SIG-M5 treated with dmso at 0.1 percent for 504 hours (cell line): ENCODE measurements at regions not wholly inside any gene's neighbourhood (a gene's known extent, or its start where the extent isn't known, plus 50 kb on each side); places are given as distances from the start of the nearest gene placed in this dataset.
"Not testable (repeated sequence)": the region's sequence is repeated elsewhere in the genome, so short reads cannot be mapped to it uniquely, and the experiment has no call there.

Experiments
- DNase-seq: peaks from one replicate; lab custom pipeline; 2025; ENCODE audit not compliant: unreplicated experiment; lab: John Stamatoyannopoulos, UW

DNA sequence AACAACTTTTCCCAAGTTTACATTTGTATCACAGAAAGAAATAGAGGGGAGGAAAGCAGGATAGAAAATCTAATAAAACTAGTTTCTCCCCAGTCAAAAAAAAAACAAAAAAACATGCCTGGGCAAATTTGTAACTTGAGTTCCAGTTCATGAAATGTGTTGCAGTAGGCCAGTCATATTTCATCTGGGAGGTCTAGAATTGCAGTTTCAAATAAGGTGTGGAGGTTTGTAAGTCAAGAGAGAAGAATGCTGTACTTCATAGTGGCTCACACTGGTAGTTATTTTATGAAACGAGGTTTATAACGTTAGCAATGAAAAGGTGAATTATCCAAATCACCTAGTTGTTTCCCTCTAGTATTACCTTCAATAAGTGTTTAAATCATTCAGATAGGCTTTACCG is 1313.9 kb upstream of the SLC39A10 start:
- no peak for DNase-seq

DNA sequence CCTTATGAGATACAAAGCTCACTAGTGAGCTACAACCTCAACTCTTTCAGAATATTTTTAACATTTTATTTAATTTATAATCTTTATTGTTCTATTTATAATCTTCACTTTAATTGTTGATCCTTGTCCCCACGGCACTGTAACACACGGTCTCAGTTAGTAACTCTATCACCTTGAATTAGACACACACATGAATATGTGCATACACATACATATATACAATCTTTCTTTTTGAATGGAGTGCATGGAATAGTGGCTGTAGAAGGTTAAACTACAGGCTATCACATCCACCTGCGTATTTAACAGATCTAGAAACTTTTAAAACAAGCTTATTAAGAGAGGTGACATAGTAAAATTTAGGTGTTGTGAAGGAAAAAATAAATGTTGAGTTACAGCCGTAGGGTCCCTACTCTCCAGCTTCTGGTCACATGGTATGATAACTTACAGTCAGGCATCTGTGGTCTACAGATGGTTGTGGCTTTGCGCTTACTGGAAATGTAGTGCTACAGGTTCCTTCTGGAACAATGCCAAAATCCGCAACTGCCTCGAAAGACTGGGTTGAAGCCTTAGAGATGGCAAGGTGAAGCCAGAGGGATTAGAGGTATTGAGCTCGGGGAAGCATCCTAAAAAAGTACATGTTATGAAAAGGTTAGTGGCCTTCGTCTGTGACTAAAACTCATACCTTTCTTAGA is 1324.1 kb upstream of the SLC39A10 start:
- DNase-seq: no peak

DNA sequence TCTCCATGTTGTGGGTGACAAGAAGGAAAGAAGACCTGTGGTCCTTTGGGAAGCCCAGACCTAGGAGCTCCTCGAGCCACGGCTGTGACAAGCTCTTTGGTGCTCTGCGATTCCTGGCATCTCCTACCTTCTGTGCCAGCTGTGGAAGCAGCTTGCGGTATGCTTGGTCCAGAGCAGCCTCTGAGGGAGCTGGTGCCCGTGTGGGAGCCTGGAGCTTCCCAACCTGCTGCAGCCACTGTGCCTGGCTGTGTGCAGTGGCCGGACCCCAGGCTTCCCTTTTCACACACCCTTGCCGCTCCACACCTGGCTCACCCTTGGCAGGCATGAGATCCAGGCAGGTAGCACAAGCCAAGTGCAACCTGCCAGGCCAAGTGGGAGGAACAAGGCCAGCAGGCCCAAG is 1328.6 kb upstream of the SLC39A10 start:
- no peak for DNase-seq

DNA sequence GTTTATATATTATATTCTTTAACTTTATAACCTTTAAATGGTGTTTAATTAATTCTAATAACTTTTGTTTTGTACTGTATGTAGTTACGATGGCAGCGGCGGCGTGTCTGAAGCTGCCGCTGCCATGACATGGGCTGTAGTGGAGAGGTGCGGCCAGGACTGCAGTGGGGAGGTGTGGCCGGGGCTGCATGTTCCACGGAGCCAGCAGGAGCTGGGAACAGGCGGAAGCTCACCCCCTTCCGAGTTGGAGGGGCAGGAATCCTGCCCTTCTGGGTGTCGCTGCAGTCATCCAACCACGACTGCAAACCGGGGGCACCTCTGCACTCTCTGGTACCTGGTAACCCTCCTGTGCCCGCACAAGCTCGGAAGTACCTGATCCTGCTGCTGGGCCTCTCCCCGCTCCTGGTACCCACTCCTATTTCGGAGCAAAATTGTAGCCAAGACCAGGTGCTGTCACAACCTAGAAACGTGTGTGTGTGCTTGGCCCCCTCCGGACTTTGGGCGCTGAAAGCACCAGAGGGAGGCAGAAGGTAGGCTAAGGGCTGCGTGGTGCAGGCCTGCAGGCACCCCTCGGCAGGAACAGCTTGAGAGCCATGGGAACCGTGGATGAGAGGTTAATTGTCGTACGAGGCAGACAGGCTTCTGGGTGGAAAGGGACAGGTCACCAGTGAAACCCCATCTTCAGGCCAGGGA is 1329.7 kb upstream of the SLC39A10 start:
- no peak for DNase-seq

DNA sequence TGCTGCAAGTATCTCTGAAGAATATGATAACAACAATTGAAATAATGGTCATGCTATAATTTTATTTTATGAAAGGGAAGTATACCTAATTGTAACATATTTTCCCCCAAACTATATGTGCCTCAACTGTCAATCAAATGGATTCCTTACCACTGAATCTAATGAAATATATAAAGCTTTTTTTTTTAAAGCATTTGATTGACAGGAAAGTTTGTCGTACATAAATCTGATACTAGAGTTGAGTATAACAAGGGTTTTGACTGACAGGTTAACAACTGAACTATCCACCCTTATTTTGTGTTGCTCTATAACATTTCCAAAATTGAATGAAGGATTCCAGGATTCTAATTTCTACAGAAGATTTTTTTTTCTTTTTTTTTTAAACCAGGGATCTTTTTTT is 1333.3 kb upstream of the SLC39A10 start:
- no peak for DNase-seq

DNA sequence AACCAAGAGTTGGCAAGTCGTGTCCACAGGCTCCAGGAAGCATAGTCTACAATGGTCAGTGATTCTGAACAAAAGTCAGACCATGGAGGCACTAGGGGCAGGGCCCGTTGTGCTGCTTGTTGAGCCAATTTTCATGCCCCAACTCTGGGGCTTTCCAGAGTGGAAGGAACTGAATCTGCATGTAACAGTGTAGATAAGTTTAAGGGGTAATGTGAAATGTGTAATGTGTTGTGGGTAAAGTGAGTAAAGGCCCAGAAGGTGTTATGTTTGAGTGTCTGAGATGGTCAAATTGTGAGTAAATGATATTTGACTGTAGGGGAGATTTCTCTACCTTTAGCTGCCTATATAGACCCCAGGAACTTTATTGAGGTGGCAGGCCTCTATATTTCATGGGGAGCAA is 1336.5 kb upstream of the SLC39A10 start:
- DNase-seq: no peak

DNA sequence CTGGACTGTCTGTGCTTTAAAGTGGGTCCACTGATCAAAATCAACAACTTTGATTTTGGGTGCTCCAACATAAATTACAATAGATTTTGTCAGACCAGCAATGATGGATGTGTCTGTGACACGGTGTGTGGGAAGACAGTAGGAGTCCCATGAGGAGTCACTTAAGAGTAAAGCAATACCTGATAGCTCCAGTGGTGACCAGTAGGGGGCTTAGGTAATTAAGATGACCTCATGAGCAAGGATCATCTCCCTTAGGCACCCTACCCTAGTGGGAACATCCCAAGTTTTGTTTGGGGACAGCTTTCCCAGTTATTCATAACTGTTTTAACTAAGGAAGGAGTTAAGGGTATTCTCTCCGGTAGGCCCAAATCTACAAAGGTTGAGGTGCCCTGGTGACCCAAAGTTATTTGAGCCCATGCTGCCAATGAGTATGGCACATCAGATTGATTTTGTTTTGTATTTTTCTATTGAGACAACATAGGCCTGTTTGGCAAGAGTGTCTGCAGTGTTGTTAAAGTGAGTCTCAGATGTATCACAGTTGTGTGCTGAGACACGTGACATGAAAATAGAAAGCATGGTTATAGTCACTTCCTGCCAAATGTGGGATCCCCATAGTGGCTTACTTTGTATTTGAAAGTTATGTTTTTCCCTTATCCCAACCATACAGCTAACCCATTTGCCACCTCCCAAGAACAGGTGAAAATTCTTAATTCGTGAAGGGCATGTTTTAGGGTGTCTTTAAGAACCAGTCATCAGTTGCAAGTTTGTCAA is 1337.6 kb upstream of the SLC39A10 start:
- no peak for DNase-seq

DNA sequence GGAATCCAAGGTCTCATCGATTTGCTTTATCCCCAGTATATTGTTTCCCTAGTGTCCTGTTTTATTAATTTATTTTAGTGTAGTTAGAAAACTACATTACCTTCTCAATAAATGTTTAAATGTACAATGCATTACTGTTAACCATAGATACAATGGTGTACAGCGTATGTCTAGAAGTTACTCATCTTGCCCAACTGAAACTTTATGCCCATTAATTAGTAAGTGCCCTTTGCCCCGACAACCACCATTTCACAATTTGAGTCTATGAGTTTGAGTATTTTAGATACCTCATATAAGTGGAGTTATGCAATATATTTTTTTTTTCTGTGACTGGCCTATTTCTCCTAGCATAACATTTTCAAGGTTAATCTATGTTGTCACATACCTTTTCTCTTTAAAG is 1343.0 kb upstream of the SLC39A10 start:
- DNase-seq: no peak

DNA sequence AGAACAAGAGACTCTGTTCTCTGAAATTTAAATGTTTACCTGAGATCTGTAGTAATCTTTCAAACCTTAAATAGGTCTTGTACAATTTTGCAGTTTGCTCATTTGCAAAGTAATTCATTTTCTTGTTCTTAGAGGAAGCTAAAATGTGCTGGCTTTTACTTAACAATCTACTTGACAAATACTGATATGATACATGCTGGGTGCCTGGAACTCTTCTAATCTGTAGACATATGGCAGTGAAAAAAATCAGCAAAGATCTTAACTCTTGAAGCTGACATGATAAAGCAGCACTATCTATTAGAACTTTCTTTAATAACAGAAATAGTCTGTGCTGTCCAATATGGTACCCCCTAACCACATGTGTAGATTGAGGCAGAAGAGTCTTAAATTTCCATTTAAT is 1352.8 kb upstream of the SLC39A10 start:
- DNase-seq: no peak

DNA sequence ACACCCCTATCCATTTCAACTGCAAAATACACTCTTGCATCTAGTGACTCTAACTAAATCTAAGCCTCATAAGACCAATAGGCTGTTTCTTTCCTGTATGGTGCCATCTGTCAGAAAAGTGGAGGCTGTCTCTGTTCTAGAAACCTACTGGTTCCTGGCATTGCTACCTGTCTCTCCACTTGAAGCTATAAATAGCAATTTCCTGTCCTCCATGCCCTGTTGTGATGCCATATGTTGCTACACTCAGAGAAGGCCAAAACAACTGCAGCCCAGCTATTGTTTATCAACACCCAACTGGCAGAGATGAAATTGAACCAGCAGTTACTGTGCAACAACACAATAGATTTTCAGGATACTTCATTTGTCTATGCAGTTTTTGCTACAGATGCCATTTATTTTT is 1355.1 kb upstream of the SLC39A10 start:
- no peak for DNase-seq

DNA sequence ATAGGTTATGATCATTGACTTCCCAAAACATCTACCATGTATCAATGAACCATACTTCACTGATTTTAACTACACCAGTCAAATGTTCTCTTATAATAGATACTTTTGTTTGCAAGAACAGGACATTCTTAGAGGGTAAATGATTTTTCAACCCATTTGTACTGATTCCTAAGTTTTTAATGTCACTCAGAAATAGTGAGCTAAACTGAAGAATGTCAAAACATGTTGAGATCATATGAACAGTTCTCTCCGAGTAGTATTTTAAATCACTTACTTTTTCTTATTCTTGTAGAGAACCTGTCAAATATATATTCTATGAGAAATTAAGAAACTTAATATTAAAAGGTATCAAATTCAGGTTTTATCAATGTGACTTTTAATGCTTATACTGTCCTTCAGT is 1362.9 kb upstream of the SLC39A10 start:
- no peak for DNase-seq

DNA sequence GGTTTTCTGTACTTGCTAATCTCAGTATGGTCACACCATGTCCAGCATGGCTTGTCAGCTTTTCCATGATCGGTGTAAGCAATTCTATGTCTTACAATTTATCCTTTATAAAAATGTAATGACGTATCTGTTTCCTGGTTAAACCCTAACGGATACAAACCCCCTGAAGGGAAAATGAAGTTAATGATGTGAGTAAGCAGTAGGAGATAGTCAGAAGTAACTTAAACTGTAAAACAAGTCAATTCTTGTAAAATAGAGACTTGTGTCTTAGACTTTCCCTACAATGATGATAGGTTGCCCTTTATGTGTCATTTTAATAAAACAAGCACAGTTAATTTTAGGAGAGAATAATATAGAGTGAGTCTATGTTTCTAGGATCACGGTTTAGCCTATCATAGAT is 1365.9 kb upstream of the SLC39A10 start:
- DNase-seq: no peak

DNA sequence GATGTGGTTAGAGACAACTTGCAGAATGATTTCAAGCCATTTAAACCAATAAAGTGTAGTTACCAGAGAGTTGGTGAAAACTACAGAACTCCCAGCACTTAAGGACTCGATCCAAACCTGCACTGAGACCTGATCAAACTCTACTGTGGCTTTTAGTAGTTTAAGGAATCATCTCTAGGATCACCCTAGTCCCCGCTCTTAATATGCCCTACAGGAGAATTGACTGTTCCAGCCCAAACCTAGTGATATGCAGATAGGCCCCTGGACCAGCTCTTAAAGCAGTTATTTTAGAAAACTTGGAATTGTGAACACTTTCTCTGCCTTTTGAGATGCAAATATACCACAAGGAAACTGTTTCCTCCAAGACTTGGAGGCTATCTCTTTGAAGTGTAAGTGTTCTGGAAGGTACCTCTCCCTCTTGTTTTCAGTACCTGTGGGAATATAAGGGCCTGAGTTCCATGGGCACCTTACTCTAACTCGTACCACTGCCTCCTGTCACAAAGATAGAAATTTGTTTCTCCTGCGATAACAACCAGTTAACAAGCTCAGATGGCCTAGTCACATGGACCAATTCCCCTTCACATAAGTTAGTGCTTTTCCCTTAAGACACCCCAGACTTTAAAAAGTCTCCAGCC is 1367.2 kb upstream of the SLC39A10 start:
- no peak for DNase-seq

DNA sequence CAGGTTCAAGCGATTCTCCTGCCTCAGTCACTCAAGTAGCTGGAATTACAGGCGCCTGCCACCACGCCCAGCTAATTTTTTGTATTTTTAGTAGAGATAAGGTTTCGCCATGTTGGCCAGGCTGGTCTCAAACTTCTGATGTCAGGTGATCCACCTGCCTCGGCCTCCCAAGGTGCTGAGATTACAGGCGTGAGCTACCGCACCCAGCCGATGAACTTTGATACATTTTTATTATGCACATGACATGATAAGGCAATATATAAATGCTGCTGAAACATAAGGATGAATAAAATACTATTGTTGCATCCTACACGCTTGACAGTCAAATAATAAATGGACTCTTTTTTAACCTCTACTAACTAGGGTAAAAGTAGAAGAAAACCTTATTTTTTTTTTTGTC is 1380.4 kb upstream of the SLC39A10 start:
- DNase-seq: not testable (repeated sequence)

DNA sequence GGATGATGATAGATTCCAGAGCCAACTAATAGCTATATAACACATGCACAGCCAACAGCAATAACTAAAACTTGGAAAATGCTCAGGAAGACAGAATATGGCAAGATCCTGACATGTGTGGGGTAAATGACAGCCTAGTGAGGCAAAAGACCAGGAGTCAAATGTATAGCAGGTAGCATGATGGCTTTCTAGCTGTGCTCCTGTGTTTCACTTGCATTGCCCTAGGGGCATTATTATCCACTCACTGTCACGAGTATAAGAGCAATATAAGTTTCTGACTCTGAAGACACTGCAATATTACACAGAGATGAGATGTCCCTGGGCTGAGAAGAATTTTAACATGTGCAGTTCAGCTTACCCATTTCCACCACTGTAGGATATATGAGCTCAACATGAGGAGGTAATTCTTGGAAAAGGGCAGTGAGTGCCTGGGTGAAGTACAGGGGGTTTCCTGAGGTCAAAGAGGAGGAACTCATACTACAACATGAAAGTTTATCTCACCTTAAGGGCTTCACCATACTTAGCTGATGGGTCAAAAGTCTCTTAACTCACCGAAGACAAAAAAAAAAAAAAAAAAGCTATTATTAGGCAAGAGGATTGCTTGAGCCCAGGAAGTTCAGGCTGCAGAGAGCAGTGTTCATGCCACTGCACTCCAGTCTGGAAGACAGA is 1385.6 kb upstream of the SLC39A10 start:
- no peak for DNase-seq

DNA sequence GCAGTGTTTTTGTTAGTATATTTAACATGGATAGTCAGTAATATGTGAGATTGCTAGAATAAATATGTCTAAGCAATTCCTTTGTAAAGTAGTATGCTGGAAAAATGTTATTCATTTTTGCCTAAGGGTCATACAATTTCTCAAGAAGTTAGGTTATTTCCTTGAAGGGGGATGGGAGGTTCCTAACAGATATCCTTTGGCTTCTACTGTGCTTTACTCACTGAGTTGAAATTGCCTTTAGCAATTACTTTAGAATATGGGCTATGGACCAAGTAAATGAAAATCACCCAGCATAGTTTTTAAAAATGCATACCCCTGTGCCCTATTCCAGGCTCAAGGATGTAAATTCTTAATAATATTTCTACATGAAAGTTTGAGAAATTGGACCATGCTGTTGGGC is 1386.4 kb upstream of the SLC39A10 start:
- no peak for DNase-seq

DNA sequence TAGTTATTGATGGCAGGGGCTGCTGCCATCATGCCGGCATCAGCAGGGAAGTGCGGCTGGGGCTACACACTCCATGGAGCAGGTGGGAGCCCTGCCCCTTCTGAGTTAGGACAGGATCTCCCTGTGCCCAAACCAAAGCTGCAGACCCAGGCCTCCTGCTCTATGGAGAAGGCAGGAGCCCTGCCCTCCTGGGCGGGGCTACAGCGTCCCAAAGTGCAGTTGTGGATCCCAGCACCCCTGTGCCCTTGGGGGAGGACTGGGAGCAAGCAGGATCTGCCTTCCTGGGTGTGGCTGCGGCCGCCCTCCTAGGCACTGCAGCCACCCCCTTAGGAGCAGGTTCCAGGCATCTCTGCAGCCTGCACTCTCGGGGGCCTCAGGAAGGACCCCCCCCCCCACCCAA is 1392.4 kb upstream of the SLC39A10 start:
- DNase-seq: no peak

DNA sequence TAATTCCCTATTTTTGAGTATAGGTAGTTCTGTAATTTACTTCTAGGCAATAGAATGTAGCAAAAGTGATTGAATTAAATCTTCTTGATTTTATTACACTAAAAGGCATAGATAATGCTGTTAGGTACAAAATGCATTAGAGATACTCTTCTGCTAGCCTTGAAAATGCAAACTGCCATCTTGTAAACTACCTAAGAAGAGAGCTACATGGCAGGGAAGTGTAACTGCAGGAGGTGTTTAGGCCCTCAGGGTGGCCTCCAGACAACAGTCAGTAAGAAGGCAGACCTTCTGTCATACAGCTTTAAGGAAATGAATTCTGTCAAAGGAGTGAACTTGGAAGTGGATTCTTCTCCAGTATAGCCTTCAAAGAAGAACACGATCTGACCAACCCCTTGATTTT is 1396.8 kb upstream of the SLC39A10 start:
- DNase-seq: no peak

DNA sequence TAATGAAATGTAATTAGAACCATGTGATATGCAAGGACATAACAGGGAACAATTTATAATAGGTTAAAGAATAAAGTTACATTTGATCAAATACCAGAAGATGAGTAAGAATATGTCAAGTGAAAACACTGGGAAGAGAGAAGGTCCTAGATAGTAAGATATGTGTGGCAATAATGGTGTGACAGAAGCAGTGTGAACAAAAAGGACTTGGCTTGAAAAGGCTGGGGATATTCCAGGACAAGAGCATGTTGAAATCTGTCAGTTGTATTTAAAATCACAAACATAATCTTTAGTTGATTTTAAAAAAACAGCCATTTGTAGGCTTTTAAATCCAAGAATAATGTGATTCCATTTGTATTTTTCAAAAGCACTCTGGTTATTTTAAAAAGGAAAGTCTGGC is 1399.9 kb upstream of the SLC39A10 start:
- no peak for DNase-seq

DNA sequence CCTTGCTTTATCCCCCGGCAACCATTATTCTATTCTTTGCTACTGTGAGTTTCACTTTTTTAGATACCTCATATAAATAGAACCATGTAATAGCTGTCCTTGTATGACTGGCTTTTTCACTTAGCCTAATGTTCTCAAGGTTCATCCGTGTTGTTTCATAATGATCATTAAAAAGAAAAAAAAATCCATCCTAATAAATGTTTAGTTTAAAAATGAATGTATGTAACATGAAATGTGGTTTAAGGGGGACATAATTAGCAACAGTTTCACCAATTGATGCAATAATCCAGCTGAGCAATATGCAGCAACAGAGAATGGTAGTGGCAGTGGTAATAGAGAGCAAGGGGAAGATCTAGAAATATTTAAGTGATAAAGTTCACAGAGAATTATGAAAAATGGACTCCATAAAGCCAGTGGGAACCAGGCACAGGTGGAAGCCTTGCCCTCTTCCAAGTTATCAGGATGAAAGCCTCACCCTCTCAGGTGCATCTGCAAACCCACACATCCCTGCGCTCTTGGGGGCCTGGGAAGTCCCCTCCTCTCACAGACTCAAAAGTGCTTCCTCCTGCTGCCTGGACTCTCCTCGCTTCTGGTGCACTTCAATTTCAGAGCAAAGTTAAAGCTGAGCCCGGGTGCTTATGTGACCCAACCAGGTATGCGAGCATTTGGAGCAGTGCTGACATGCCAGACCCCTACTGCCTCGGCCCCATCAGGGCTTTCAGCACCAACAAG is 1403.3 kb upstream of the SLC39A10 start:
- peak; percentile 22 for DNase-seq

DNA sequence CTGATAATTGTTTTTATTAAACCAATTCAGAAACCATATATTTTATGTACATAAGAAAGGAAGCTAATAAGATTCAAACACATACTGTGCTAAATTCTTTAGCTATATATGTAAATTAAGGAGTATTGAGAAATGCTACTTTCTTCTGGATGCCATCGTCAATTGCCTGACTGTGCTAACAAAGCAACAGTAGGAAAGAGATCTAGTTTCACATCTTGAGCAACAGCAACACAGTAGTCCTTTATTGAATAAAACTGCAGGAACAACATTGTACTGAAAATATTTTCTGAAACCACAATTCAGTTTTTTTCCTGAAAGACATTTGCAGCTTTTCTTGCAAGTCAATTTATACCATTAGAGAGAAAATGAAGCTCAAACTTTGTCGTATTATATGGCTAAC is 1404.9 kb upstream of the SLC39A10 start:
- DNase-seq: peak; percentile 48
